Neural cell (in vitro differentiated cells): ENCODE measurements at regions not wholly inside any gene's neighbourhood (a gene's known extent, or its start where the extent isn't known, plus 50 kb on each side); places are given as distances from the start of the nearest gene placed in this dataset.

Source experiments
- EP300 ChIP-seq: fragments of 450-650 bp; conservative IDR thresholded peaks from 2 replicates; pipeline ENCODE4 v1.6.1; 2014; ENCODE audit warnings: antibody characterized with exemption, mild to moderate bottlenecking, moderate library complexity; ENCODE audit not compliant: poor library complexity, severe bottlenecking
- EZH2 ChIP-seq: fragments of 200-600, 300-800 bp; shearing (Covaris generic), sonication (generic); IDR thresholded peaks from 2 replicates; pipeline ENCODE4 v1.6.1; 2014; ENCODE audit warnings: antibody characterized with exemption, low read length, borderline replicate concordance, mild to moderate bottlenecking; ENCODE audit not compliant: insufficient read depth, poor library complexity, severe bottlenecking
- MXI1 ChIP-seq: fragments of 450-650 bp; conservative IDR thresholded peaks from 2 replicates; pipeline ENCODE4 v1.6.1; 2014; ENCODE audit warnings: antibody characterized with exemption, mild to moderate bottlenecking; ENCODE audit not compliant: poor library complexity, severe bottlenecking
- POLR2AphosphoS5 ChIP-seq: IDR thresholded peaks from 2 replicates; pipeline ENCODE4 v1.6.1; 2012
- RAD21 ChIP-seq: fragments of 450-650 bp; conservative IDR thresholded peaks from 2 replicates; pipeline ENCODE4 v1.6.1; 2014; ENCODE audit warnings: antibody characterized with exemption, mild to moderate bottlenecking, moderate library complexity
- SMC3 ChIP-seq: fragments of 450-650 bp; conservative IDR thresholded peaks from 2 replicates; pipeline ENCODE4 v1.6.1; 2014; ENCODE audit warnings: antibody characterized with exemption, mild to moderate bottlenecking, moderate library complexity; ENCODE audit not compliant: poor library complexity
- TAF1 ChIP-seq: IDR thresholded peaks from 2 replicates; pipeline ENCODE4 v1.6.1; 2012; ENCODE audit warnings: low read depth
- TF ChIP-seq, protein P1 (sequence below): fragments of 450-650 bp; IDR thresholded peaks from 2 replicates; pipeline ENCODE4 v1.5.1; 2014; ENCODE audit warnings: antibody characterized with exemption, mild to moderate bottlenecking, moderate library complexity; ENCODE audit not compliant: poor library complexity, severe bottlenecking
- TF ChIP-seq, protein P2 (sequence below): IDR thresholded peaks from 2 replicates; pipeline ENCODE4 v1.6.1; 2012; ENCODE audit warnings: borderline replicate concordance

DNA sequence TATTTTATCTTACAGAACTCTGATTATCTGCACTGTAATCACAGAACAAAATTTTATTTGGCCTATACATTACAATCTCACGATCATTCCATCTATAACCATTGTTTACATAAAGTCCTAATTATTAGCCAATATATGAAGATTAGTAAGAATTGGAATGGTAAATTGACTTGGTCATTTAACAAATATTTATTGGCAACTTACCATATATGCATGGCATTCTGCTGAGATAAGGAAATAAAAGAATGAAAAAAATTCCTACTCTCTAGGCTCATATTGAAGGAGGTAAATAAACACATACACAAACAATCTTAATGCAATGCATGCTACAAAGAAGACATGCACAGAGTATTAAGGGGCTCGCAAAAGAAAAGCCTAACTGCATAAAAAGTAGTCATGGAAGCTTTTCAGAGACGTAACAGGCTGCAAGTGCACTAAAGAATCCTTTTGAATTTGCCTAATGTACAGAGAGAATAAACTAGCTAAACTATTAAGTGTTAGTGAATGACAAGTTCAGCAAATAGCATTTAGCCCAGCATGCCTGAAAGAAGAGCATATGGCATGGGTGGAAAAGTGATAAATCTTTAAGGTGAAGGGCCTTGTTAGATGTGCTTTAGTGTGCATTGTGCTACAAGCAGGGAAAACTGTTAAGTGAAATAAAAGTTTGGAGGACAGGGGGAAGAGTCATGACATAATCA lies 1131.1 kb downstream of the PCDH9 start:
- no peak for TF ChIP-seq MXI1
- TF ChIP-seq EP300: no peak
- TF ChIP-seq, protein P1, sequence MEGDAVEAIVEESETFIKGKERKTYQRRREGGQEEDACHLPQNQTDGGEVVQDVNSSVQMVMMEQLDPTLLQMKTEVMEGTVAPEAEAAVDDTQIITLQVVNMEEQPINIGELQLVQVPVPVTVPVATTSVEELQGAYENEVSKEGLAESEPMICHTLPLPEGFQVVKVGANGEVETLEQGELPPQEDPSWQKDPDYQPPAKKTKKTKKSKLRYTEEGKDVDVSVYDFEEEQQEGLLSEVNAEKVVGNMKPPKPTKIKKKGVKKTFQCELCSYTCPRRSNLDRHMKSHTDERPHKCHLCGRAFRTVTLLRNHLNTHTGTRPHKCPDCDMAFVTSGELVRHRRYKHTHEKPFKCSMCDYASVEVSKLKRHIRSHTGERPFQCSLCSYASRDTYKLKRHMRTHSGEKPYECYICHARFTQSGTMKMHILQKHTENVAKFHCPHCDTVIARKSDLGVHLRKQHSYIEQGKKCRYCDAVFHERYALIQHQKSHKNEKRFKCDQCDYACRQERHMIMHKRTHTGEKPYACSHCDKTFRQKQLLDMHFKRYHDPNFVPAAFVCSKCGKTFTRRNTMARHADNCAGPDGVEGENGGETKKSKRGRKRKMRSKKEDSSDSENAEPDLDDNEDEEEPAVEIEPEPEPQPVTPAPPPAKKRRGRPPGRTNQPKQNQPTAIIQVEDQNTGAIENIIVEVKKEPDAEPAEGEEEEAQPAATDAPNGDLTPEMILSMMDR: no peak
- no peak for TF ChIP-seq EZH2
- TF ChIP-seq POLR2AphosphoS5: no peak
- TF ChIP-seq TAF1: no peak
- no peak for TF ChIP-seq RAD21
- TF ChIP-seq SMC3: no peak
- TF ChIP-seq, protein P2, sequence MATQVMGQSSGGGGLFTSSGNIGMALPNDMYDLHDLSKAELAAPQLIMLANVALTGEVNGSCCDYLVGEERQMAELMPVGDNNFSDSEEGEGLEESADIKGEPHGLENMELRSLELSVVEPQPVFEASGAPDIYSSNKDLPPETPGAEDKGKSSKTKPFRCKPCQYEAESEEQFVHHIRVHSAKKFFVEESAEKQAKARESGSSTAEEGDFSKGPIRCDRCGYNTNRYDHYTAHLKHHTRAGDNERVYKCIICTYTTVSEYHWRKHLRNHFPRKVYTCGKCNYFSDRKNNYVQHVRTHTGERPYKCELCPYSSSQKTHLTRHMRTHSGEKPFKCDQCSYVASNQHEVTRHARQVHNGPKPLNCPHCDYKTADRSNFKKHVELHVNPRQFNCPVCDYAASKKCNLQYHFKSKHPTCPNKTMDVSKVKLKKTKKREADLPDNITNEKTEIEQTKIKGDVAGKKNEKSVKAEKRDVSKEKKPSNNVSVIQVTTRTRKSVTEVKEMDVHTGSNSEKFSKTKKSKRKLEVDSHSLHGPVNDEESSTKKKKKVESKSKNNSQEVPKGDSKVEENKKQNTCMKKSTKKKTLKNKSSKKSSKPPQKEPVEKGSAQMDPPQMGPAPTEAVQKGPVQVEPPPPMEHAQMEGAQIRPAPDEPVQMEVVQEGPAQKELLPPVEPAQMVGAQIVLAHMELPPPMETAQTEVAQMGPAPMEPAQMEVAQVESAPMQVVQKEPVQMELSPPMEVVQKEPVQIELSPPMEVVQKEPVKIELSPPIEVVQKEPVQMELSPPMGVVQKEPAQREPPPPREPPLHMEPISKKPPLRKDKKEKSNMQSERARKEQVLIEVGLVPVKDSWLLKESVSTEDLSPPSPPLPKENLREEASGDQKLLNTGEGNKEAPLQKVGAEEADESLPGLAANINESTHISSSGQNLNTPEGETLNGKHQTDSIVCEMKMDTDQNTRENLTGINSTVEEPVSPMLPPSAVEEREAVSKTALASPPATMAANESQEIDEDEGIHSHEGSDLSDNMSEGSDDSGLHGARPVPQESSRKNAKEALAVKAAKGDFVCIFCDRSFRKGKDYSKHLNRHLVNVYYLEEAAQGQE: no peak
